Natural killer cell (primary cell): ENCODE measurements at regions not wholly inside any gene's neighbourhood (a gene's known extent, or its start where the extent isn't known, plus 50 kb on each side); places are given as distances from the start of the nearest gene placed in this dataset.

Source experiments
- ATAC-seq, 3 donors: fragments of 150-1000 bp in 2 of 3; fragments of 200-7000 bp in 1 of 3; cut with Tn5 transposase; 1 replicate in 1 of 3; 2 replicates in 2 of 3; pipeline ENCODE4 v1.10.0; 2021; ENCODE audit warnings: mild to moderate bottlenecking in 2 of 3, moderate library complexity in 2 of 3
- DNase-seq, 2 donors: peaks; one replicate each; pipeline versions ENCODE4 v3.0.0 to v3.0.0-alpha.2; 2013 to 2021; ENCODE audit warnings: mixed read lengths in 1 of 2
- H3K27ac ChIP-seq: one replicate; pipeline ENCODE4 v1.5.1; 2013; ENCODE audit warnings: mild to moderate bottlenecking, low read length
- H3K27me3 ChIP-seq: one replicate; pipeline ENCODE4 v1.6.1; 2013; ENCODE audit warnings: low read length; ENCODE audit not compliant: control insufficient read depth, insufficient read depth
- H3K36me3 ChIP-seq: one replicate; pipeline ENCODE4 v1.6.1; 2013; ENCODE audit warnings: low read length; ENCODE audit not compliant: control insufficient read depth, insufficient read depth
- H3K4me1 ChIP-seq: one replicate; pipeline ENCODE4 v1.6.1; 2013; ENCODE audit warnings: low read length; ENCODE audit not compliant: control insufficient read depth, insufficient read depth
- H3K4me3 ChIP-seq: one replicate; pipeline ENCODE4 v1.5.1; 2013; ENCODE audit warnings: low read length
- H3K9me3 ChIP-seq: one replicate; pipeline ENCODE4 v1.6.1; 2013; ENCODE audit warnings: low read length; ENCODE audit not compliant: control insufficient read depth, insufficient read depth
- H3K27ac Mint-ChIP-seq, 2 donors: one replicate each; pipeline ENCODE4 v1.8.0; 2022; ENCODE audit warnings: mild to moderate bottlenecking in 2 of 2, mixed read lengths in 2 of 2, moderate library complexity in 1 of 2
- H3K27me3 Mint-ChIP-seq, 2 donors: one replicate each; pipeline ENCODE4 v1.8.0; 2022; ENCODE audit warnings: low read depth in 2 of 2, mixed read lengths in 2 of 2
- H3K36me3 Mint-ChIP-seq: one replicate; pipeline ENCODE4 v1.8.0; 2022; ENCODE audit warnings: mixed read lengths
- H3K4me1 Mint-ChIP-seq, 2 donors: one replicate each; pipeline ENCODE4 v1.8.0; 2022; ENCODE audit warnings: mixed read lengths in 2 of 2
- H3K4me3 Mint-ChIP-seq: one replicate; pipeline ENCODE4 v1.8.0; 2022; ENCODE audit warnings: mild to moderate bottlenecking, moderate library complexity, mixed read lengths
- H3K9me3 Mint-ChIP-seq, 2 donors: one replicate each; pipeline ENCODE4 v1.8.0; 2022; ENCODE audit warnings: mixed read lengths in 2 of 2
- WGBS: methylation state at CpG from one replicate; pipeline ENCODE4 v1.1.7; 2013; ENCODE audit warnings: missing lambda C conversion rate; ENCODE audit not compliant: insufficient coverage; 5-methylcytosine and 5-hydroxymethylcytosine counted together
- intact Hi-C: fragments of 100-400 bp; cut with micrococcal nuclease; formaldehyde crosslinking; loops from one replicate; pipeline ENCODE4 v1.14.2; 2022
- TF ChIP-seq, protein P1 (sequence below): fragments of 200-600 bp; IDR thresholded peaks from one replicate; pipeline ENCODE4 v1.8.0; 2022; ENCODE audit warnings: antibody characterized with exemption

DNA sequence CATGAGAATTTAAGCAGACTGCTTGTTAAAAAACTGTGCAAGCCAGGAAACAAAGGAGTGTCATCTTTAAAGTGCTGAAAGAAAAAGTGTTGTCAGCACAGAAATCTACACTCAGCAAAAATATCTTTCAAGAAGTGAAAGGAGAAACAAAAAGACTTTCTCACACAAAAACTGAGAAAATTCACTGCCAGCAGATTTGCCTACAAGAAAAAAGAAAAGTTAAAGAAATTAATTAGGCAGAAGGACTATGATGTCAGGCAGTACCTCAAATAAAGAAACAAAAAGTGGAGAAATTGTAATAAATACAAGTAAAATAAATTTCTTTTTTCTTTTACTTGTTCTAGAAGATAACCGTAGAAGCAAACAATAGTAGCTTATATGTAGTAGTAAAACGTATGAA, 171.6 kb upstream of the CEP162 start:
- ATAC-seq (no peak), DNase-seq (no peak)
- H3K27ac Mint-ChIP-seq = no peak overlapping the region
- TF ChIP-seq, protein P1, sequence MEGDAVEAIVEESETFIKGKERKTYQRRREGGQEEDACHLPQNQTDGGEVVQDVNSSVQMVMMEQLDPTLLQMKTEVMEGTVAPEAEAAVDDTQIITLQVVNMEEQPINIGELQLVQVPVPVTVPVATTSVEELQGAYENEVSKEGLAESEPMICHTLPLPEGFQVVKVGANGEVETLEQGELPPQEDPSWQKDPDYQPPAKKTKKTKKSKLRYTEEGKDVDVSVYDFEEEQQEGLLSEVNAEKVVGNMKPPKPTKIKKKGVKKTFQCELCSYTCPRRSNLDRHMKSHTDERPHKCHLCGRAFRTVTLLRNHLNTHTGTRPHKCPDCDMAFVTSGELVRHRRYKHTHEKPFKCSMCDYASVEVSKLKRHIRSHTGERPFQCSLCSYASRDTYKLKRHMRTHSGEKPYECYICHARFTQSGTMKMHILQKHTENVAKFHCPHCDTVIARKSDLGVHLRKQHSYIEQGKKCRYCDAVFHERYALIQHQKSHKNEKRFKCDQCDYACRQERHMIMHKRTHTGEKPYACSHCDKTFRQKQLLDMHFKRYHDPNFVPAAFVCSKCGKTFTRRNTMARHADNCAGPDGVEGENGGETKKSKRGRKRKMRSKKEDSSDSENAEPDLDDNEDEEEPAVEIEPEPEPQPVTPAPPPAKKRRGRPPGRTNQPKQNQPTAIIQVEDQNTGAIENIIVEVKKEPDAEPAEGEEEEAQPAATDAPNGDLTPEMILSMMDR = no peak
- H3K9me3 Mint-ChIP-seq = peaks cover 8 to 10% of the 10 kb centered on the region in 2 donors
- no peak overlapping the region for H3K4me3 Mint-ChIP-seq
- intact Hi-C loops = no loop called here
- H3K27me3 Mint-ChIP-seq = peaks cover 0 to 2% of the 10 kb centered on the region in 2 donors
- Histone ChIP-seq H3K36me3 (no peaks in the 10 kb centered on the region), H3K27ac (no peak overlapping the region), H3K4me1 (no peaks in the 10 kb centered on the region), H3K4me3 (no peak overlapping the region), H3K27me3 (no peaks in the 10 kb centered on the region), H3K9me3 (no peaks in the 10 kb centered on the region)
- no peaks in the 10 kb centered on the region for H3K4me1 Mint-ChIP-seq
- WGBS = no CpG with 5 or more reads among the region's 2 CpGs
- no peaks in the 10 kb centered on the region for H3K36me3 Mint-ChIP-seq

GRCh38 chr6:84392261-84392660, 164.8 kb upstream of the CEP162 start:
- Mint-ChIP-seq H3K27ac (no peak overlapping the region), H3K9me3 (peaks cover 13 to 16% of the 10 kb centered on the region in 2 donors), H3K27me3 (no peaks in the 10 kb centered on the region), H3K4me3 (no peak overlapping the region), H3K36me3 (no peaks in the 10 kb centered on the region), H3K4me1 (no peaks in the 10 kb centered on the region)
- ATAC-seq (no peak), DNase-seq (no peak)
- Histone ChIP-seq H3K4me3 (no peak overlapping the region), H3K9me3 (no peaks in the 10 kb centered on the region), H3K36me3 (no peaks in the 10 kb centered on the region), H3K27me3 (no peaks in the 10 kb centered on the region), H3K4me1 (no peaks in the 10 kb centered on the region), H3K27ac (no peak overlapping the region)
- TF ChIP-seq, protein P1 = no peak
- intact Hi-C loops = no loop called here
- 85% methylated on average over 3 of the region's 3 CpGs for WGBS

GRCh38 chr6:84390851-84391250, 163.4 kb upstream of the CEP162 start:
- ATAC-seq (no peak), DNase-seq (no peak)
- intact Hi-C loops = no loop called here
- Histone ChIP-seq H3K9me3 (no peaks in the 10 kb centered on the region), H3K27me3 (no peaks in the 10 kb centered on the region), H3K36me3 (no peaks in the 10 kb centered on the region), H3K4me3 (no peak overlapping the region), H3K27ac (no peak overlapping the region), H3K4me1 (no peaks in the 10 kb centered on the region)
- Mint-ChIP-seq H3K27ac (no peak overlapping the region), H3K4me1 (no peaks in the 10 kb centered on the region), H3K4me3 (no peak overlapping the region), H3K9me3 (peaks cover 12 to 16% of the 10 kb centered on the region in 2 donors), H3K36me3 (no peaks in the 10 kb centered on the region), H3K27me3 (no peaks in the 10 kb centered on the region)
- WGBS = 100% methylated on average over 2 of the region's 2 CpGs
- TF ChIP-seq, protein P1 = no peak

GRCh38 chr6:84390334-84390733, 162.9 kb upstream of the CEP162 start:
- no peaks in the 10 kb centered on the region for H3K36me3 ChIP-seq
- 74% methylated on average over 2 of the region's 2 CpGs for WGBS
- H3K9me3 ChIP-seq = no peaks in the 10 kb centered on the region
- DNase-seq (no peak), ATAC-seq (no peak)
- TF ChIP-seq, protein P1 = no peak
- intact Hi-C loops = no loop called here
- H3K27me3 ChIP-seq = no peaks in the 10 kb centered on the region
- H3K9me3 Mint-ChIP-seq = peaks cover 13 to 14% of the 10 kb centered on the region in 2 donors
- no peak overlapping the region for H3K4me3 Mint-ChIP-seq
- no peak overlapping the region for H3K27ac Mint-ChIP-seq
- no peaks in the 10 kb centered on the region for H3K4me1 Mint-ChIP-seq
- no peaks in the 10 kb centered on the region for H3K4me1 ChIP-seq
- H3K36me3 Mint-ChIP-seq = no peaks in the 10 kb centered on the region
- no peak overlapping the region for H3K27ac ChIP-seq
- no peaks in the 10 kb centered on the region for H3K27me3 Mint-ChIP-seq
- no peak overlapping the region for H3K4me3 ChIP-seq
